GM12865 (cell line): ENCODE measurements at regions not wholly inside any gene's neighbourhood (a gene's known extent, or its start where the extent isn't known, plus 50 kb on each side); places are given as distances from the start of the nearest gene placed in this dataset.
"Not testable (repeated sequence)": the region's sequence is repeated elsewhere in the genome, so short reads cannot be mapped to it uniquely, and the experiment has no call there.

Source experiments
- DNase-seq: peaks from one replicate; pipeline ENCODE4 v3.0.0; 2010; ENCODE audit warnings: low read depth
- H3K4me3 ChIP-seq: 2 replicates; pipeline ENCODE4 v1.5.1; 2011; ENCODE audit warnings: mild to moderate bottlenecking, low read depth, low read length, control low read depth
- TF ChIP-seq, protein P1 (sequence below): IDR thresholded peaks from 2 replicates; pipeline ENCODE4 v1.5.1; 2011; ENCODE audit warnings: low read length, control low read depth, low read depth, inconsistent platforms; ENCODE audit not compliant: insufficient read depth; ENCODE audit errors: missing control alignments

DNA sequence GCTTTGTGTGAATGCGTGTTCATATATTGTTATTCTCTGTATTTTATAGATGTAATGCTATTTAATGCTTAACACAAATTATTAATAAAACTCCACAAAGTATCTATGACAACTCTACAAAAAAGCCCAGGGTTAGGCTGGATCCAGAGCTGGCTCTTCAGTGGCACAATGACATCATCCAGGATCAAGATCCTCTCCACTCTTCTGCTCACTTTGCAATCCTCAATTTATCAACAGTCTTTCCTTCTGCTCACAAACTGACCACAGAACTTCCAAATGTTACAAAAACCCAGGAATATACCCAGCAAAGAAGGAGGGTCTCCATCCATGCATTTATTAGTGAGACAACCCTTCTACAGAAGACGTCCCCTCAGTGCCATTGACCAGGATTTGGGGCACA is 132.3 kb downstream of the HNRNPD start:
- TF ChIP-seq, protein P1, sequence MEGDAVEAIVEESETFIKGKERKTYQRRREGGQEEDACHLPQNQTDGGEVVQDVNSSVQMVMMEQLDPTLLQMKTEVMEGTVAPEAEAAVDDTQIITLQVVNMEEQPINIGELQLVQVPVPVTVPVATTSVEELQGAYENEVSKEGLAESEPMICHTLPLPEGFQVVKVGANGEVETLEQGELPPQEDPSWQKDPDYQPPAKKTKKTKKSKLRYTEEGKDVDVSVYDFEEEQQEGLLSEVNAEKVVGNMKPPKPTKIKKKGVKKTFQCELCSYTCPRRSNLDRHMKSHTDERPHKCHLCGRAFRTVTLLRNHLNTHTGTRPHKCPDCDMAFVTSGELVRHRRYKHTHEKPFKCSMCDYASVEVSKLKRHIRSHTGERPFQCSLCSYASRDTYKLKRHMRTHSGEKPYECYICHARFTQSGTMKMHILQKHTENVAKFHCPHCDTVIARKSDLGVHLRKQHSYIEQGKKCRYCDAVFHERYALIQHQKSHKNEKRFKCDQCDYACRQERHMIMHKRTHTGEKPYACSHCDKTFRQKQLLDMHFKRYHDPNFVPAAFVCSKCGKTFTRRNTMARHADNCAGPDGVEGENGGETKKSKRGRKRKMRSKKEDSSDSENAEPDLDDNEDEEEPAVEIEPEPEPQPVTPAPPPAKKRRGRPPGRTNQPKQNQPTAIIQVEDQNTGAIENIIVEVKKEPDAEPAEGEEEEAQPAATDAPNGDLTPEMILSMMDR = no peak
- no peak for DNase-seq
- H3K4me3 ChIP-seq = no peak overlapping the region

DNA sequence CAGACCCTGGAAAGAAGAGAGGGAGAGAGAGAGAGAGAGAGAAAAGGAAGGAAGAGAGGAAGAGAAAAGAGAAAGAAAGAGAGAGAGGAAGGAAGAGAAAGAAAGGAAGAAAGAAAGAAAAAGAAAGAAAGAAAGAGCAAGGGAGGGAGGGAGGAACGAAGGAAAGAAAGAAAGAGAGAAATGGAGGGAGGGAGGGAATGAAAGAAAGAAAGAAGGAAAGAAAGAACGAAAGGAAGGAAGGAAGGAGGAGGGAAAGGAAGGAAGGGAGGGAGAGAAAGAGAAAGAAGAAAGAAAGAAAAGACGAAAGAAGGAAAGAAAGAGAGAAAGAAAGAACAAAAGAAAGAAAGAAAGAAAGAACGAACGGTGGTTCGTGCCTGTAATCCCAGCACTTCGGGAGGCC is 133.4 kb downstream of the HNRNPD start:
- no peak overlapping the region for H3K4me3 ChIP-seq
- no peak for DNase-seq
- TF ChIP-seq, protein P1 = no peak

DNA sequence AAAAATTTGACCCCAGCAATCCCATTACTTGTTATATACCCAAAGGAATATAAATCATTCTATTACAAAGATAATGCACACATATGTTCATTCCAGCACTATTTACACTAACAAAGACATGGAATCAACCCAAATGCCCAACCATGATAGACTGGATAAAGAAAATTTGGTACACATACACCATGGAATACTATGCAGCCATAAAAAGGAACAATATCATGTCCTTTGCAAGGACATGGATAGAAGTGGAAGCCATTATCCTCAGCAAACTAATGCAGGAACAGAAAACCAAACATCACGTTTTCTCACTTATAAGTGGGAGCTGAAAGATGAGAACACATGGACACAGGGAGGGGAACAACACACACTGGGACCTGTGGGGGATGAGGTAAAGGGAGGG is 136.6 kb downstream of the HNRNPD start:
- not testable (repeated sequence) for H3K4me3 ChIP-seq, DNase-seq

DNA sequence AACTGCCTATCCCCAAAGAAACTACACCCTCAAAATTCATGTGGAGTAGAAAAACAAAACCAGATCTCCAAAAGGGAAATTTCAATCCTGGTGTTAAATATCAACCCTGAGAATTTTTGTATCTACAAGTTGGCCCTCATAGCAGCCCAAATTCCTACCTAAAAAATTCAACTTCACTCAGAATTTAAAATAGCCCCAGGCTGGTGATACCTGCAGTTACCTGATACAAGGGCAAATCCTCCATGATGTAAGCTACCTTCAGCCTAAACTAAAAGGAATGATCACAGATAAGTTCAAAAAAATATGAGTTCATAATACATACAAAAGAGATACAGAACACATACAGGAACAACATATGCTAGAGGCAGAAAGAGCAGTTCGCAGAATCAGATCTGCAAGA is 138.4 kb downstream of the HNRNPD start:
- TF ChIP-seq, protein P1 = no peak
- no peak for DNase-seq
- no peak overlapping the region for H3K4me3 ChIP-seq

DNA sequence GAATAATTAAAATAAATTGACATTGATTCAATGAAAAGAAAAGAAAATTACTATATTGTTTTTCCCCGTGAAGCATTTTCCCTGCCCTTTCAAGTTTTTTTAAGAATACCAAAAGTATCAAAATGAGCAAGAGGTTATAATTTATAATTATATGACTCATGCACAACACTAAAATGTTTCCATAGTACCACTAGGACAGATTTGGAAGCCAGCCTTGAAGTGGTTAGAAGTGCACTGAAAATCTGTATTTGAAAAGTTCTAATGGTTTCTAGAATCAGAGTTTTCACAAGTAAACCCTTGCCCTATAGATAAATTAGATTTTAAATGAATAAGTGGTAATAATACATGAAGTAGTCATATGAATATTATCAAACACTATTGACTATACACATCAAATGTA is 140.9 kb downstream of the HNRNPD start:
- no peak overlapping the region for H3K4me3 ChIP-seq
- no peak for DNase-seq
- TF ChIP-seq, protein P1 = no peak

DNA sequence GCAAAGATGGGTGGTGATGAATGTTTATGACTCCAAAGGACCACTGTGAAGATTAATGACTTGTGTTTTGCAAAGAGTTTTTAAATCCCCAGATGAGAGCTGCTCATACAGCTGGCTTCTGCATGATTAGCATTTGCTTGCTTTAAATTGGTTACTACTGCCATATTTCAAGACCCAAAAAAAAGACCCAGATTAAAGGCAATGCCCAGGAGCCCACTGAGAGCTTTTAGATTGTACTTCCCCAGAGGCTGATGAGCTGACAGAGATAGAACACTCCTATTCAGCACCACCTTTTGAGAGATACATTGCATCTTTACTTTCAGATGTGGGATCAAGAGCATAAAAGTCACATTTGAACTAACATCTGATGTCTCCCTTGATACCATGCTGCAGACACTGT is 142.0 kb downstream of the HNRNPD start:
- TF ChIP-seq, protein P1 = no peak

DNA sequence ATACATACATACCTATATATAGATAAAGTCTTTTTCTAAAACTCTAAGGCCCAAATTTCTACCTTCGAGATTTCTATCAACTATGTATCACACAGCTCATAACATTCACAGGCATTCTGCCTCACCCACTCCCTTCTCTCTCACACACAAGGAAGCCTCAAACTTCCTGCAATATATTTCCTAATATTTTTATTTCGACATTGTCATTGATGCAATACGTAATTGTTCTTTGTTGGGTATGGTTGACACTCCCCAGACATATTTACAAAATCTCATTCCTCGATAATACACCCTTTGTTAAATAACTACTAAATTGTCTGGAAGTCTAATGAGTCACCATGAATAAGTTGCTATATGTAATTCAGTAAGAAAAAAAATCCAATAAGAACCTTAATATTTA is 143.5 kb downstream of the HNRNPD start:
- TF ChIP-seq, protein P1 = no peak
- no peak overlapping the region for H3K4me3 ChIP-seq
- no peak for DNase-seq

More for the DNA sequence above, 142.0 kb downstream of the HNRNPD start:
- H3K4me3 ChIP-seq = no peak overlapping the region
- no peak for DNase-seq
